ENCODE measurements at regions not wholly inside any gene's neighbourhood (a gene's known extent, or its start where the extent isn't known, plus 50 kb on each side); places are given as distances from the start of the nearest gene placed in this dataset.

DNA sequence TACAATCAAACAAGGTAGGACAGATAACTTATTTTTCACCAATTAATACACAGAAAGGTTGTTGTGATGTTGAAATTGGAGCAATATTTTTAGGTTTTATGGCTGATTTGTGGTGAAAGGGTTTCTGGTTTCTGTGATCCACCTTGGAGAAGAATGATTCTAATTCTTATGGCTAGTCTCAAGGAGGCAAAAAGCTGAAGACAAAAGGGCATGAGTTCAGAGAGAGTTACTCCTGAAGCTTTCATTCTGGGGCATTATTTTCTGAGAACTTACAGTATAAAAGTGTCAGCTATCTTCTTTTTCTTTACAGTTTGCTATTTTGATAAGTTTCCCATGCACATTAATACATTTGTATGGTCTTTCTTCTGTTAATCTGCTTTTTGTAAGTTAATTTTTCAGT, 372.4 kb upstream of the CCDC179 start:
- Histone ChIP-seq H3K27ac (ENCODE audit: low read depth in 1 of 2, low read length in 1 of 2) (no peak overlapping the region), H3K9me3 (ENCODE audit: control insufficient read depth in 2 of 2, insufficient read depth in 1 of 2, low read length in 1 of 2) (no peaks in the 10 kb centered on the region), H3K27me3 (ENCODE audit: control insufficient read depth in 2 of 2, insufficient read depth in 1 of 2, low read length in 1 of 2) (no peaks in the 10 kb centered on the region), H3K4me1 (ENCODE audit: control insufficient read depth in 2 of 2, insufficient read depth in 2 of 2, low read length in 2 of 2) (no peaks in the 10 kb centered on the region), H3K36me3 (ENCODE audit: control insufficient read depth in 2 of 2, insufficient read depth in 2 of 2, low read length in 1 of 2) (no peaks in the 10 kb centered on the region), H3K4me3 (ENCODE audit: low read length in 2 of 2) (no peak overlapping the region)
- DNase-seq (ENCODE audit: low read depth in 6 of 9, low spot score in 9 of 9) = no peak

DNA sequence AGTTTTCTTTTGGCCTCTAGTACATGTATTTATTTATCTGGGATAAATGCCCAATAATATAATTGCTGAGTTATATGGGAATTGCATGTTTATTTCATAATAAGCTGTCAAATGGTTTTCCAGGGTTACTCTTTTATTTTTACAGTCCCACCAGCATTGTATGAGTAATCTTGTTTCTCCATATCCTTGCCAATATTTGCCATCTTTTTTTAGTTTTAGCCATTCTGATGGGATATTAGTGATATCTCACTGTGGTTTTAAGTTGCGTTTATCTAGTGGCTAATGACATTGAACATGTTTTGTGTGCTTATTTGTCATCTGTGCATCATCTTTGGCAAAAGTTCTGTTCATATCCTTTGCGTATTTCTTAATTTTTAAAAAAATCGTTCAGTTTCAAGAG, 372.8 kb upstream of the CCDC179 start:
- Histone ChIP-seq H3K4me3 (ENCODE audit: low read length in 2 of 2) (no peak overlapping the region), H3K27me3 (ENCODE audit: control insufficient read depth in 2 of 2, insufficient read depth in 1 of 2, low read length in 1 of 2) (no peaks in the 10 kb centered on the region), H3K27ac (ENCODE audit: low read depth in 1 of 2, low read length in 1 of 2) (no peak overlapping the region), H3K4me1 (ENCODE audit: control insufficient read depth in 2 of 2, insufficient read depth in 2 of 2, low read length in 2 of 2) (no peaks in the 10 kb centered on the region), H3K36me3 (ENCODE audit: control insufficient read depth in 2 of 2, insufficient read depth in 2 of 2, low read length in 1 of 2) (no peaks in the 10 kb centered on the region), H3K9me3 (ENCODE audit: control insufficient read depth in 2 of 2, insufficient read depth in 1 of 2, low read length in 1 of 2) (no peaks in the 10 kb centered on the region)
- no peak for DNase-seq (ENCODE audit: low read depth in 6 of 9, low spot score in 9 of 9)
- WGBS = 91% methylated on average over 3 of the region's 3 CpGs

DNA sequence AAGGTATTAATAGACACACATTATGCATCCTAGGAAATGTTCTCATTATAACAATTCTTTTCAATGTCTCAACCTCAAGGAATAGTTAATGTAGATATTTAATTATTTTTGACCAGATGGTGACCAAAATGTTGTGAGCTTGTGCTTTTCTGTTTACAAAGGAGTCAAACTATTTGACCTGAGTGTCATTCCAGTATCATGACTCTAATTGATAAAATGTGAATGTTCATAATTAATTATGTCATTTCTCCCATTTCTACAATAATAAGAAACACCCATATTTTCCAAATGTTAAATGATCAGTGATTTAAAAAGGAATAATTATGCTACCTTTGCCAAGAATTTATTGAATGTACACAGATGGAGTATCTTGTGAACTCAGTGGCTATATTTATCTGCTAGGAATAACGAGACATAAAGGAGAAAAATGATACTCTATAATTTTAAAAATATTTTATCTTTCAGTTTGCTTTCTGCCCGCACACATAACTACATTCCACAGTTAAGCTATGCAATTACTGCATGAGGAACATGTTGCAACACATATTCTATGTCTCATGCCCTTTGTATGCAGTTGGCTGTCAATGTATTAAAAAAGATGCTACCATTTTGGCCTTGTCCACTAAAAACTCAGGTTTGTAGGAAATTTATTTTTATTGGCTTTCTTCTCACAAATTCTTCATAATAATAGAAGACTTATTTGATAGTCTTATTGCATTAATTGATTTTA, 376.7 kb upstream of the CCDC179 start:
- Histone ChIP-seq H3K4me3 (ENCODE audit: low read length in 2 of 2) (no peak overlapping the region), H3K36me3 (ENCODE audit: control insufficient read depth in 2 of 2, insufficient read depth in 2 of 2, low read length in 1 of 2) (no peaks in the 10 kb centered on the region), H3K27me3 (ENCODE audit: control insufficient read depth in 2 of 2, insufficient read depth in 1 of 2, low read length in 1 of 2) (no peaks in the 10 kb centered on the region), H3K9me3 (ENCODE audit: control insufficient read depth in 2 of 2, insufficient read depth in 1 of 2, low read length in 1 of 2) (no peaks in the 10 kb centered on the region), H3K4me1 (ENCODE audit: control insufficient read depth in 2 of 2, insufficient read depth in 2 of 2, low read length in 2 of 2) (no peaks in the 10 kb centered on the region), H3K27ac (ENCODE audit: low read depth in 1 of 2, low read length in 1 of 2) (no peak overlapping the region)
- no peak for DNase-seq (ENCODE audit: low read depth in 6 of 9, low spot score in 9 of 9)
- 93% methylated on average over 2 of the region's 2 CpGs for WGBS

DNA sequence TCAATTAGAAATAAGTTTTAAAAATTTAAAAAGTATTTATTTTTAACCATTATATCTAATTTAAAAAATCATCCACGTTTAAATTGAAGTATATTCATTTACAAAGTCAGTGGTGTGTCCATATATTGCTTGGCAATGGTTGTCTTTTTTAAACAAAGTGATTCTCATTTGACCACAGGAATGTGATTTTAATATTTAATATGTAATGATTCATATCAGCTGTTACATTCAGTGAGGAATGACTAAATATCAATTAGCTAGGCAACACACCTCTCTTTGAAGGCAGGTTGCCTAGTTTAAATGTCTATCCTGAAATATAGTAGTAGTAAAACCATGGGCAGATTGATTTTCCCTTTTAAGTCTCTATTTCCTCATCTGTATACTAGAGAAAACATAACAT, 392.2 kb upstream of the CCDC179 start:
- WGBS = 74% methylated on average over 1 of the region's 1 CpG
- no peak overlapping the region for H3K27ac ChIP-seq (ENCODE audit: low read depth in 1 of 2, low read length in 1 of 2)

DNA sequence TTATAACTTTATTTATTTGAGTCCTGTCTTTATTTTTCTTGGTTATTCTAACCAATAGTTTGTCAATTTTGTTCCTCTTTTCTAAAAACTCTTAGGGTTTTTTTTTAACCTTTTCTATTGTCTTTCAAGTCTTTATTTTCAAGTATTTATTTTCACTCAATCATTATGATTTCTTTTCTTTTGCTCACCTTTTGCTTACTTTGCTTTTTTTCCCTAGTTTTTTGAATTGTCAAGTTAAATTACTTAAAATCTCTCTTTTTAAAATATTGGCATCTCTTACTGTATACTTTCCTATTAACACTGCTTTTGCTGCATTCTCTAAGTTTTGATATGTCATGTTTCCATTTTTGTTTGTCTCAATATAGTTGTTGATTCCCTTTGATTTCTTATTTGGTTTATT, 396.8 kb upstream of the CCDC179 start:
- Histone ChIP-seq H3K27ac (ENCODE audit: low read depth in 1 of 2, low read length in 1 of 2) (no peak overlapping the region), H3K36me3 (ENCODE audit: control insufficient read depth in 2 of 2, insufficient read depth in 2 of 2, low read length in 1 of 2) (no peaks in the 10 kb centered on the region), H3K4me1 (ENCODE audit: control insufficient read depth in 2 of 2, insufficient read depth in 2 of 2, low read length in 2 of 2) (no peaks in the 10 kb centered on the region), H3K27me3 (ENCODE audit: control insufficient read depth in 2 of 2, insufficient read depth in 1 of 2, low read length in 1 of 2) (no peaks in the 10 kb centered on the region), H3K4me3 (ENCODE audit: low read length in 2 of 2) (no peak overlapping the region), H3K9me3 (ENCODE audit: control insufficient read depth in 2 of 2, insufficient read depth in 1 of 2, low read length in 1 of 2) (no peaks in the 10 kb centered on the region)
- no peak for DNase-seq (ENCODE audit: low read depth in 6 of 9, low spot score in 9 of 9)

More for the DNA sequence above, 392.2 kb upstream of the CCDC179 start:
- Histone ChIP-seq H3K36me3 (ENCODE audit: control insufficient read depth in 2 of 2, insufficient read depth in 2 of 2, low read length in 1 of 2) (no peaks in the 10 kb centered on the region), H3K4me3 (ENCODE audit: low read length in 2 of 2) (no peak overlapping the region), H3K4me1 (ENCODE audit: control insufficient read depth in 2 of 2, insufficient read depth in 2 of 2, low read length in 2 of 2) (no peaks in the 10 kb centered on the region), H3K9me3 (ENCODE audit: control insufficient read depth in 2 of 2, insufficient read depth in 1 of 2, low read length in 1 of 2) (no peaks in the 10 kb centered on the region), H3K27me3 (ENCODE audit: control insufficient read depth in 2 of 2, insufficient read depth in 1 of 2, low read length in 1 of 2) (no peaks in the 10 kb centered on the region)
- no peak for DNase-seq (ENCODE audit: low read depth in 6 of 9, low spot score in 9 of 9)

DNA sequence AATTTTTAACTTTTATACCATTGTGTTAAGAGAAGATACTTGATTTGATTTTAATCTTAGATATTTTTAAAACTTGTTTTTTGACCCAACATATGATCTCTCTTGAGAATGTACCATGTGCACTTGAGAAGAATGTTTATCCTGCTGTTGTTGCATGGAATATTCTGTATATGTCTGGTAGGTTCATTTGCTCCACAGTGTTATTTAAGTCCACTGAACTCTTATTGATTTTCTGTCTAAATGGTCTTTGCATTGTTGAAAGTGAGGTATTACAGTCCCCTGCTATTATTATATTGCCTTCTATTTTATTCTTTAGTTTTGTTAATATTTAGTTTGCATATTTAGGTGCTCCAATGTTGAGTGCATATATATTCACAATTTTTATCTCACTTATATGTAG, 397.3 kb upstream of the CCDC179 start:
- no peaks in the 10 kb centered on the region for H3K36me3 ChIP-seq (ENCODE audit: control insufficient read depth in 2 of 2, insufficient read depth in 2 of 2, low read length in 1 of 2)
- H3K27ac ChIP-seq (ENCODE audit: low read depth in 1 of 2, low read length in 1 of 2) = no peak overlapping the region
- H3K9me3 ChIP-seq (ENCODE audit: control insufficient read depth in 2 of 2, insufficient read depth in 1 of 2, low read length in 1 of 2) = no peaks in the 10 kb centered on the region
- DNase-seq (ENCODE audit: low read depth in 6 of 9, low spot score in 9 of 9) = no peak
- no peaks in the 10 kb centered on the region for H3K4me1 ChIP-seq (ENCODE audit: control insufficient read depth in 2 of 2, insufficient read depth in 2 of 2, low read length in 2 of 2)
- no peak overlapping the region for H3K4me3 ChIP-seq (ENCODE audit: low read length in 2 of 2)
- no peaks in the 10 kb centered on the region for H3K27me3 ChIP-seq (ENCODE audit: control insufficient read depth in 2 of 2, insufficient read depth in 1 of 2, low read length in 1 of 2)

DNA sequence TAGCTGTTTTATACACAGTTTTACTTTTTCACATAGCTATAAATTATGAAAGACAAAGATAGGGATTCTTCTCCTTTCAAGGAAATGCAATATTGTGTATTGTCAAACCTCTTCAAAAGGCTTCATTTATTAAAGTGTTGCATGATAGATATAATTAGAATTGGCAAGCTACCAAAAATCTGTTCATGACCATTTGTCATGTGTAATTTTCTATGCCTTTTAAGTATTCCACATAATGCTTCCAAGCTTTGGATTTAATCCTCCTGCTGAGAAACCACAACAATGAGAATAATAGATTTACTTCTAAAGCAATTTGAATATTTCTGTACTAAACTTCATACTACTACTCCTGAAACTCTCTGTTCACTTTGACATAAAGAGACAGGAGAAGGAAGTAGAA, 403.2 kb upstream of the CCDC179 start:
- Histone ChIP-seq H3K36me3 (ENCODE audit: control insufficient read depth in 2 of 2, insufficient read depth in 2 of 2, low read length in 1 of 2) (no peaks in the 10 kb centered on the region), H3K27ac (ENCODE audit: low read depth in 1 of 2, low read length in 1 of 2) (no peak overlapping the region), H3K9me3 (ENCODE audit: control insufficient read depth in 2 of 2, insufficient read depth in 1 of 2, low read length in 1 of 2) (no peaks in the 10 kb centered on the region), H3K4me3 (ENCODE audit: low read length in 2 of 2) (no peak overlapping the region), H3K4me1 (ENCODE audit: control insufficient read depth in 2 of 2, insufficient read depth in 2 of 2, low read length in 2 of 2) (no peaks in the 10 kb centered on the region), H3K27me3 (ENCODE audit: control insufficient read depth in 2 of 2, insufficient read depth in 1 of 2, low read length in 1 of 2) (no peaks in the 10 kb centered on the region)
- DNase-seq (ENCODE audit: low read depth in 6 of 9, low spot score in 9 of 9) = no peak

DNA sequence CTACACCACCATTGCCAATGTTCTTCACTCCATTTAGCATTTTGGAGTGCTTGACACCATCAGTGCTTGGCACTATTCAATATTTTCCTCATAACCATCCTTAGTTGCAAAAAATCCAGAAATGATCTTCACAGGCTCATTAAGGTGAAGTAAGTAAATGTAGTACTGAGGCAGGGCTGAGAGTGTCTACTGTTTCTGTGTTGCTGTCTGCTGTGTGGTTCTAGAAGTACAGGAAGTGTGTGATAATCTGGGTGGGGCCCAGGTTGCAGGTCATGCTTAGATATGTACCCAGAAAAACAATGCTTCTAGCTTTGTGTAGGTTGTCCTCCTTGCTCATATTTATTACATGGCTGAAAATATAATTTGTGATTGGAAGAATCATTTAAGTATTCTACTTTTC, 411.8 kb upstream of the CCDC179 start:
- DNase-seq (ENCODE audit: low read depth in 6 of 9, low spot score in 9 of 9) = no peak
- H3K4me3 ChIP-seq (ENCODE audit: low read length in 2 of 2) = no peak overlapping the region
- H3K36me3 ChIP-seq (ENCODE audit: control insufficient read depth in 2 of 2, insufficient read depth in 2 of 2, low read length in 1 of 2) = no peaks in the 10 kb centered on the region
- H3K27me3 ChIP-seq (ENCODE audit: control insufficient read depth in 2 of 2, insufficient read depth in 1 of 2, low read length in 1 of 2) = no peaks in the 10 kb centered on the region
- no peaks in the 10 kb centered on the region for H3K9me3 ChIP-seq (ENCODE audit: control insufficient read depth in 2 of 2, insufficient read depth in 1 of 2, low read length in 1 of 2)
- no peaks in the 10 kb centered on the region for H3K4me1 ChIP-seq (ENCODE audit: control insufficient read depth in 2 of 2, insufficient read depth in 2 of 2, low read length in 2 of 2)
- no peak overlapping the region for H3K27ac ChIP-seq (ENCODE audit: low read depth in 1 of 2, low read length in 1 of 2)

DNA sequence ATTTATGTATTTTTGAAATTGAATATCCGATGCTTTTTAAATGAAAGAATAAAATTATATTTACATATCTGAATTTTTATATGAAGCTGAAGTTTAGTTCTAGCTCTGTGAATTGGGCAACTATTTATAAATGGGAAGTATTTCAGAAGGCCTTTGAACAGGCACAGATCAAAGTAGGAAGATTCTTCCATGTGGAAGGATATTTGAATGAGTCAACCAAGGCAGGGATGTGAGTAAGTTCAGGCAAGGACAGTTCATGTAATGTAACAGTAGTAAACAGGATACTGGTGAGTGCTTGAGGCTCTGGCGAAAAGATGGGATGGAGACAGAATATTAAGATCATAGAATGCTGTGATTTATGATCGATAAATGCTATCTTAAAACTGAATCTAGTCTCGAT, 417.8 kb upstream of the CCDC179 start:
- H3K27me3 ChIP-seq (ENCODE audit: control insufficient read depth in 2 of 2, insufficient read depth in 1 of 2, low read length in 1 of 2) = no peaks in the 10 kb centered on the region
- H3K27ac ChIP-seq (ENCODE audit: low read depth in 1 of 2, low read length in 1 of 2) = no peak overlapping the region
- DNase-seq (ENCODE audit: low read depth in 6 of 9, low spot score in 9 of 9) = no peak
- no peak overlapping the region for H3K4me3 ChIP-seq (ENCODE audit: low read length in 2 of 2)
- no peaks in the 10 kb centered on the region for H3K4me1 ChIP-seq (ENCODE audit: control insufficient read depth in 2 of 2, insufficient read depth in 2 of 2, low read length in 2 of 2)
- 97% methylated on average over 4 of the region's 4 CpGs for WGBS
- H3K36me3 ChIP-seq (ENCODE audit: control insufficient read depth in 2 of 2, insufficient read depth in 2 of 2, low read length in 1 of 2) = no peaks in the 10 kb centered on the region
- H3K9me3 ChIP-seq (ENCODE audit: control insufficient read depth in 2 of 2, insufficient read depth in 1 of 2, low read length in 1 of 2) = no peaks in the 10 kb centered on the region

DNA sequence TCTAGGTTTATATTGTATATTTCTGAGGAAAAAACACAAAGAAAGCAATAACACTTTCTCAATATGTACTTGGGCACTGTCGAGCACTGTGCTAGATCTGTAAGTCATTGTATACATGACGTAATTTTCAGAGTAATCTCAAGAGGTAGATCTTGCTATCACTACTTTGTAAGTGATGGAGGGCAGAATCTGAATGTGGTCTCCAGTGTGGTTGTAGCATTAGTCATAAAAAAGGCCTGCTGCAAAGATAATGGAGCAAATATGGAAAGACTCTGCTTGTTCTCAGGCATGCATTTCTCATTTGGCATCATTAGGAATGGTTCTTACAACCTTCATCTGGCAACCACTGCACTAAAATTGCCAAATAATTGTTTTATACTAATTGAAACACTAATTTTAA, 419.8 kb upstream of the CCDC179 start:
- Histone ChIP-seq H3K27ac (ENCODE audit: low read depth in 1 of 2, low read length in 1 of 2) (no peak overlapping the region), H3K9me3 (ENCODE audit: control insufficient read depth in 2 of 2, insufficient read depth in 1 of 2, low read length in 1 of 2) (no peaks in the 10 kb centered on the region), H3K36me3 (ENCODE audit: control insufficient read depth in 2 of 2, insufficient read depth in 2 of 2, low read length in 1 of 2) (no peaks in the 10 kb centered on the region), H3K4me3 (ENCODE audit: low read length in 2 of 2) (no peak overlapping the region), H3K27me3 (ENCODE audit: control insufficient read depth in 2 of 2, insufficient read depth in 1 of 2, low read length in 1 of 2) (no peaks in the 10 kb centered on the region), H3K4me1 (ENCODE audit: control insufficient read depth in 2 of 2, insufficient read depth in 2 of 2, low read length in 2 of 2) (no peaks in the 10 kb centered on the region)
- DNase-seq (ENCODE audit: low read depth in 6 of 9, low spot score in 9 of 9) = no peak
- WGBS = 96% methylated on average over 2 of the region's 2 CpGs

Data from thymus (tissue), 11 donors.